HG02981 (cell line): ENCODE measurements at regions not wholly inside any gene's neighbourhood (a gene's known extent, or its start where the extent isn't known, plus 50 kb on each side); places are given as distances from the start of the nearest gene placed in this dataset.

ENCODE experiments used
- ATAC-seq: cut with Tn5 transposase; IDR thresholded peaks from one replicate; pipeline ENCODE4 v1.9.1; 2021; ENCODE audit warnings: mild to moderate bottlenecking, moderate library complexity; ENCODE audit not compliant: unreplicated experiment

- peak; percentile 93 for ATAC-seq
Measured at GRCh38 chr5:69042915-69043654, 50.7 kb upstream of the SLC30A5 start.

- no peak for ATAC-seq
Measured at GRCh38 chr5:69043655-69043996, 50.2 kb upstream of the SLC30A5 start.
